ENCODE measurements at regions not wholly inside any gene's neighbourhood (a gene's known extent, or its start where the extent isn't known, plus 50 kb on each side); places are given as distances from the start of the nearest gene placed in this dataset.

DNA sequence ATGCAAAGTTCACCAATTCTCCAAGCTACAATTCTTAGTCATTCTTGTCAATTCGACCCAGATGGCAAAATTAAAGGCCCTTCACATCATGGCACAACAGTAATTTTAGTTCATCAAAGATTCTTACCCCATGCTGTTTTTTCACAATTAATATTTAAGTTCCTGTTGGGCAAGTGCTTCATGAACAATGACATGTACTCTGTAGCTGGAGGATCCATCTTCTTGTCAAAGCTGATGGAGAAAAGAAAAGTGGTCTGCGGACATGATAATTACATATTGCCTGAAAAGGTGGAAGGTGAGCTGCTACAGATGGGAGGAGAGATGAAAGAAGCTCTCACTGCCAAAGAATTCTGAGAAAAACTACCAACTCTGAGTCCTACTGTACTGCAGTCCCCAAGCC, 1370.3 kb upstream of the SLC10A2 start:
- Histone ChIP-seq H3K27ac (ENCODE audit: insufficient read depth, low read length) (no peak overlapping the region), H3K79me2 (ENCODE audit: control insufficient read depth, insufficient read depth, low read length) (no peaks in the 10 kb centered on the region), H3K4me3 (replicated peaks in 1 of 4; ENCODE audit: control extremely low read depth in 1 of 4, insufficient read depth in 1 of 4, low read depth in 3 of 4, low read length in 4 of 4) (no peak overlapping the region), H3K36me3 (ENCODE audit: control insufficient read depth, insufficient read depth, low read length) (no peaks in the 10 kb centered on the region), H2AFZ (ENCODE audit: low read length) (no peak overlapping the region), H3K27me3 (ENCODE audit: control insufficient read depth, insufficient read depth, low read length) (no peaks in the 10 kb centered on the region), H3K4me1 (ENCODE audit: control insufficient read depth, extremely low read depth, insufficient read depth, low read length) (no peaks in the 10 kb centered on the region), H3K4me2 (ENCODE audit: extremely low read depth, insufficient read depth, low read length) (no peak overlapping the region), H3K9ac (ENCODE audit: insufficient read depth, low read length) (no peak overlapping the region), H4K20me1 (ENCODE audit: control insufficient read depth, extremely low read depth, insufficient read depth, low read length) (no peaks in the 10 kb centered on the region), H3K9me3 (ENCODE audit: control insufficient read depth, insufficient read depth, low read depth, low read length) (no peaks in the 10 kb centered on the region)
- no peak for TF ChIP-seq EZH2 (IDR thresholded peaks at IDR 0.05; ENCODE audit: low read length, missing control alignments)
- TF ChIP-seq, protein P1, sequence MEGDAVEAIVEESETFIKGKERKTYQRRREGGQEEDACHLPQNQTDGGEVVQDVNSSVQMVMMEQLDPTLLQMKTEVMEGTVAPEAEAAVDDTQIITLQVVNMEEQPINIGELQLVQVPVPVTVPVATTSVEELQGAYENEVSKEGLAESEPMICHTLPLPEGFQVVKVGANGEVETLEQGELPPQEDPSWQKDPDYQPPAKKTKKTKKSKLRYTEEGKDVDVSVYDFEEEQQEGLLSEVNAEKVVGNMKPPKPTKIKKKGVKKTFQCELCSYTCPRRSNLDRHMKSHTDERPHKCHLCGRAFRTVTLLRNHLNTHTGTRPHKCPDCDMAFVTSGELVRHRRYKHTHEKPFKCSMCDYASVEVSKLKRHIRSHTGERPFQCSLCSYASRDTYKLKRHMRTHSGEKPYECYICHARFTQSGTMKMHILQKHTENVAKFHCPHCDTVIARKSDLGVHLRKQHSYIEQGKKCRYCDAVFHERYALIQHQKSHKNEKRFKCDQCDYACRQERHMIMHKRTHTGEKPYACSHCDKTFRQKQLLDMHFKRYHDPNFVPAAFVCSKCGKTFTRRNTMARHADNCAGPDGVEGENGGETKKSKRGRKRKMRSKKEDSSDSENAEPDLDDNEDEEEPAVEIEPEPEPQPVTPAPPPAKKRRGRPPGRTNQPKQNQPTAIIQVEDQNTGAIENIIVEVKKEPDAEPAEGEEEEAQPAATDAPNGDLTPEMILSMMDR (conservative IDR thresholded peaks at IDR 0.05 in 1 of 2, IDR thresholded peaks at IDR 0.05 in 1 of 2; ENCODE audit: low read depth in 1 of 2, low read length in 2 of 2) = no peak
- no peak for DNase-seq (ENCODE audit: low read depth in 2 of 2)

DNA sequence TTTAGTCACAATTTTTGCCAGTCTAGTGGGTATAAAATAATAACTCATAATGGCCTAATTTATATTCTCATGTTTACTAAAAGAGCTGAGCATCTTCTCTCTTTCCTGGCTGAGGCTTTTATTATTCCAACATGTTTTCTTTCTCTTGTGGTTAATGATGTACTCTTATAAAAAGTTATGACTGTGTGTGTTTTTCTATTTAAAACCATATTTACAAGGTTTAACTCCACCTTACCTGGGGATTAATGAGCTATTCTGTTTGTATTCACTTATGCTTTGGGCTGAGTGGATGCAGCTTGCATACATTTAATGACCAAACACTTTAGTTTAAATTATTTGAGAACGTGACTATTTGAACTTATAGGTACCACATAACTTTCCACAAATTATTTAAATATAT, 1365.7 kb upstream of the SLC10A2 start:
- no peaks in the 10 kb centered on the region for H4K20me1 ChIP-seq (ENCODE audit: control insufficient read depth, extremely low read depth, insufficient read depth, low read length)
- no peaks in the 10 kb centered on the region for H3K36me3 ChIP-seq (ENCODE audit: control insufficient read depth, insufficient read depth, low read length)
- no peak overlapping the region for H3K9ac ChIP-seq (ENCODE audit: insufficient read depth, low read length)
- no peaks in the 10 kb centered on the region for H3K4me1 ChIP-seq (ENCODE audit: control insufficient read depth, extremely low read depth, insufficient read depth, low read length)
- H2AFZ ChIP-seq (ENCODE audit: low read length) = no peak overlapping the region
- H3K4me3 ChIP-seq (replicated peaks in 1 of 4; ENCODE audit: control extremely low read depth in 1 of 4, insufficient read depth in 1 of 4, low read depth in 3 of 4, low read length in 4 of 4) = no peak overlapping the region
- H3K27me3 ChIP-seq (ENCODE audit: control insufficient read depth, insufficient read depth, low read length) = no peaks in the 10 kb centered on the region
- no peaks in the 10 kb centered on the region for H3K79me2 ChIP-seq (ENCODE audit: control insufficient read depth, insufficient read depth, low read length)
- no peaks in the 10 kb centered on the region for H3K9me3 ChIP-seq (ENCODE audit: control insufficient read depth, insufficient read depth, low read depth, low read length)
- no peak overlapping the region for H3K27ac ChIP-seq (ENCODE audit: insufficient read depth, low read length)
- no peak overlapping the region for H3K4me2 ChIP-seq (ENCODE audit: extremely low read depth, insufficient read depth, low read length)
- TF ChIP-seq EZH2 (IDR thresholded peaks at IDR 0.05; ENCODE audit: low read length, missing control alignments) = no peak
- TF ChIP-seq, protein P1 (conservative IDR thresholded peaks at IDR 0.05 in 1 of 2, IDR thresholded peaks at IDR 0.05 in 1 of 2; ENCODE audit: low read depth in 1 of 2, low read length in 2 of 2) = no peak
- DNase-seq (ENCODE audit: low read depth in 2 of 2) = no peak

- H3K9ac ChIP-seq (ENCODE audit: insufficient read depth, low read length) = no peak overlapping the region
- H3K9me3 ChIP-seq (ENCODE audit: control insufficient read depth, insufficient read depth, low read depth, low read length) = no peaks in the 10 kb centered on the region
- no peaks in the 10 kb centered on the region for H3K79me2 ChIP-seq (ENCODE audit: control insufficient read depth, insufficient read depth, low read length)
- H3K4me2 ChIP-seq (ENCODE audit: extremely low read depth, insufficient read depth, low read length) = no peak overlapping the region
- no peak for TF ChIP-seq EZH2 (IDR thresholded peaks at IDR 0.05; ENCODE audit: low read length, missing control alignments)
- TF ChIP-seq, protein P1 (conservative IDR thresholded peaks at IDR 0.05 in 1 of 2, IDR thresholded peaks at IDR 0.05 in 1 of 2; ENCODE audit: low read depth in 1 of 2, low read length in 2 of 2) = no peak
- no peak overlapping the region for H3K27ac ChIP-seq (ENCODE audit: insufficient read depth, low read length)
- no peaks in the 10 kb centered on the region for H4K20me1 ChIP-seq (ENCODE audit: control insufficient read depth, extremely low read depth, insufficient read depth, low read length)
- H3K36me3 ChIP-seq (ENCODE audit: control insufficient read depth, insufficient read depth, low read length) = no peaks in the 10 kb centered on the region
- H3K4me3 ChIP-seq (replicated peaks in 1 of 4; ENCODE audit: control extremely low read depth in 1 of 4, insufficient read depth in 1 of 4, low read depth in 3 of 4, low read length in 4 of 4) = no peak overlapping the region
- no peak overlapping the region for H2AFZ ChIP-seq (ENCODE audit: low read length)
- H3K27me3 ChIP-seq (ENCODE audit: control insufficient read depth, insufficient read depth, low read length) = no peaks in the 10 kb centered on the region
- no peaks in the 10 kb centered on the region for H3K4me1 ChIP-seq (ENCODE audit: control insufficient read depth, extremely low read depth, insufficient read depth, low read length)
- no peak for DNase-seq (ENCODE audit: low read depth in 2 of 2)
These were observed 1360.2 kb upstream of the SLC10A2 start for GRCh38 chr13:104426435-104426834.
